Keratinocyte (primary cell): ENCODE measurements at regions not wholly inside any gene's neighbourhood (a gene's known extent, or its start where the extent isn't known, plus 50 kb on each side); places are given as distances from the start of the nearest gene placed in this dataset.
"Not testable (repeated sequence)": the region's sequence is repeated elsewhere in the genome, so short reads cannot be mapped to it uniquely, and the experiment has no call there.

Experiments
- EZH2 ChIP-seq: IDR thresholded peaks from one replicate; pipeline ENCODE4 v1.6.1; 2012; ENCODE audit warnings: inconsistent platforms, mild to moderate bottlenecking, low read length, moderate library complexity
- TF ChIP-seq, protein P1 (sequence below), 3 experiments: IDR thresholded peaks in 1 of 3; conservative IDR thresholded peaks in 1 of 3; optimal IDR thresholded peaks in 1 of 3; 2 replicates in 2 of 3; 3 replicates in 1 of 3; pipeline versions ENCODE3 to v1.5.1; 2011; ENCODE audit warnings: low read length in 3 of 3, mild to moderate bottlenecking in 3 of 3, moderate library complexity in 2 of 3, control low read depth in 1 of 3, inconsistent platforms in 1 of 3; ENCODE audit not compliant: insufficient read depth in 2 of 3; ENCODE audit errors: extremely low read depth in 1 of 3

DNA sequence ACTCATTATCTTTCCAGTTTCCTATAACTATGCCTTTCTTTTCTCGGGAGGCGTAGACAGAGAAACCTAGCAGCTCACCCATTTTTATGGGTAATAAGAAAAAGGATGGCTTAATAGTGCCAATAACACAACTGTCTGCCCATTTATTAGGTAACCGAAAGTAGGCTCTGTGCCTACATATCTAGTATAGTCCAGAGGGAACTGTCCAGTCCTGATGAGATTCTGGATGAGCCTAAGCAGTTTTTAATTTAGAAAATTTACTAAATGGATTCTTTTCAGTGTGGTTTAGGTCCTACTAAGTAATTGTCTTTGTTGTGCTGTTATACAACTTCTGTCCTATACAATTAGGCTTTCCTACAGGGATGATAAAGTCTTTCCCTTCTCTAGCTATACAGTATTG is 157.6 kb downstream of the UNC93B1 start:
- TF ChIP-seq, protein P1, sequence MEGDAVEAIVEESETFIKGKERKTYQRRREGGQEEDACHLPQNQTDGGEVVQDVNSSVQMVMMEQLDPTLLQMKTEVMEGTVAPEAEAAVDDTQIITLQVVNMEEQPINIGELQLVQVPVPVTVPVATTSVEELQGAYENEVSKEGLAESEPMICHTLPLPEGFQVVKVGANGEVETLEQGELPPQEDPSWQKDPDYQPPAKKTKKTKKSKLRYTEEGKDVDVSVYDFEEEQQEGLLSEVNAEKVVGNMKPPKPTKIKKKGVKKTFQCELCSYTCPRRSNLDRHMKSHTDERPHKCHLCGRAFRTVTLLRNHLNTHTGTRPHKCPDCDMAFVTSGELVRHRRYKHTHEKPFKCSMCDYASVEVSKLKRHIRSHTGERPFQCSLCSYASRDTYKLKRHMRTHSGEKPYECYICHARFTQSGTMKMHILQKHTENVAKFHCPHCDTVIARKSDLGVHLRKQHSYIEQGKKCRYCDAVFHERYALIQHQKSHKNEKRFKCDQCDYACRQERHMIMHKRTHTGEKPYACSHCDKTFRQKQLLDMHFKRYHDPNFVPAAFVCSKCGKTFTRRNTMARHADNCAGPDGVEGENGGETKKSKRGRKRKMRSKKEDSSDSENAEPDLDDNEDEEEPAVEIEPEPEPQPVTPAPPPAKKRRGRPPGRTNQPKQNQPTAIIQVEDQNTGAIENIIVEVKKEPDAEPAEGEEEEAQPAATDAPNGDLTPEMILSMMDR (optimal IDR thresholded peaks at IDR 0.05 in 1 of 3, IDR thresholded peaks at IDR 0.05 in 1 of 3, conservative IDR thresholded peaks at IDR 0.05 in 1 of 3; ENCODE audit: extremely low read depth in 1 of 3, insufficient read depth in 2 of 3, low read length in 3 of 3) = not testable (repeated sequence)
- TF ChIP-seq EZH2 = not testable (repeated sequence)
